ENCODE measurements at regions not wholly inside any gene's neighbourhood (a gene's known extent, or its start where the extent isn't known, plus 50 kb on each side); places are given as distances from the start of the nearest gene placed in this dataset.
"Not testable (repeated sequence)": the region's sequence is repeated elsewhere in the genome, so short reads cannot be mapped to it uniquely, and the experiment has no call there.

- TF ChIP-seq CTCF (IDR thresholded peaks at IDR 0.05; ENCODE audit: partially characterized antibody, unreplicated experiment) = no peak
- Mint-ChIP-seq H3K9me3 (ENCODE audit: unreplicated experiment) (peaks cover 4% of the 10 kb centered on the region), H3K27me3 (ENCODE audit: unreplicated experiment) (peaks cover 6% of the 10 kb centered on the region), H3K4me3 (ENCODE audit: unreplicated experiment) (no peak overlapping the region), H3K27ac (ENCODE audit: unreplicated experiment) (no peak overlapping the region), H3K36me3 (ENCODE audit: unreplicated experiment) (no peaks in the 10 kb centered on the region), H3K4me1 (ENCODE audit: low read depth, unreplicated experiment) (peaks cover 15% of the 10 kb centered on the region)
- DNase-seq = no peak
Observed at GRCh38 chr6:144665932-144666450, 380.9 kb downstream of the UTRN start.

GRCh38 chr6:144666781-144667180 lies 381.6 kb downstream of the UTRN start:
- TF ChIP-seq CTCF (IDR thresholded peaks at IDR 0.05; ENCODE audit: partially characterized antibody, unreplicated experiment) = no peak
- no peak for DNase-seq
- no peak overlapping the region for H3K4me3 Mint-ChIP-seq (ENCODE audit: unreplicated experiment)
- H3K27ac Mint-ChIP-seq (ENCODE audit: unreplicated experiment) = no peak overlapping the region
- no peaks in the 10 kb centered on the region for H3K9me3 Mint-ChIP-seq (ENCODE audit: unreplicated experiment)
- no peaks in the 10 kb centered on the region for H3K36me3 Mint-ChIP-seq (ENCODE audit: unreplicated experiment)
- peaks cover 10% of the 10 kb centered on the region for H3K4me1 Mint-ChIP-seq (ENCODE audit: low read depth, unreplicated experiment)
- peaks cover 2% of the 10 kb centered on the region for H3K27me3 Mint-ChIP-seq (ENCODE audit: unreplicated experiment)

GRCh38 chr6:144667532-144668503 lies 382.7 kb downstream of the UTRN start:
- Mint-ChIP-seq H3K4me3 (ENCODE audit: unreplicated experiment) (no peak overlapping the region), H3K4me1 (ENCODE audit: low read depth, unreplicated experiment) (peaks cover 3% of the 10 kb centered on the region), H3K27ac (ENCODE audit: unreplicated experiment) (no peak overlapping the region), H3K36me3 (ENCODE audit: unreplicated experiment) (peaks cover 5% of the 10 kb centered on the region), H3K27me3 (ENCODE audit: unreplicated experiment) (no peaks in the 10 kb centered on the region), H3K9me3 (ENCODE audit: unreplicated experiment) (no peaks in the 10 kb centered on the region)
- no peak for DNase-seq
- no peak for TF ChIP-seq CTCF (IDR thresholded peaks at IDR 0.05; ENCODE audit: partially characterized antibody, unreplicated experiment)

- not testable (repeated sequence) for H3K36me3 Mint-ChIP-seq (ENCODE audit: unreplicated experiment); DNase-seq; H3K9me3 Mint-ChIP-seq (ENCODE audit: unreplicated experiment); H3K27ac Mint-ChIP-seq (ENCODE audit: unreplicated experiment); H3K4me1 Mint-ChIP-seq (ENCODE audit: low read depth, unreplicated experiment); H3K27me3 Mint-ChIP-seq (ENCODE audit: unreplicated experiment); H3K4me3 Mint-ChIP-seq (ENCODE audit: unreplicated experiment)
Observed at GRCh38 chr6:144670259-144670658, 385.1 kb downstream of the UTRN start.

- H3K4me1 Mint-ChIP-seq (ENCODE audit: low read depth, unreplicated experiment) = no peaks in the 10 kb centered on the region
- H3K9me3 Mint-ChIP-seq (ENCODE audit: unreplicated experiment) = peaks cover 2% of the 10 kb centered on the region
- peaks cover 5% of the 10 kb centered on the region for H3K36me3 Mint-ChIP-seq (ENCODE audit: unreplicated experiment)
- H3K27ac Mint-ChIP-seq (ENCODE audit: unreplicated experiment) = no peak overlapping the region
- DNase-seq = no peak
- H3K4me3 Mint-ChIP-seq (ENCODE audit: unreplicated experiment) = no peak overlapping the region
- H3K27me3 Mint-ChIP-seq (ENCODE audit: unreplicated experiment) = no peaks in the 10 kb centered on the region
- TF ChIP-seq CTCF (IDR thresholded peaks at IDR 0.05; ENCODE audit: partially characterized antibody, unreplicated experiment) = no peak
Observed at GRCh38 chr6:144673807-144674206, 388.7 kb downstream of the UTRN start.
